ENCODE measurements at regions not wholly inside any gene's neighbourhood (a gene's known extent, or its start where the extent isn't known, plus 50 kb on each side); places are given as distances from the start of the nearest gene placed in this dataset.

GRCh38 chr2:173672573-173673340 lies 292.4 kb downstream of the SP3 start:
- Histone ChIP-seq H3K27me3 (peaks cover 0 to 5% (median 0%) of the 10 kb centered on the region in 9 donors), H3K9me3 (peaks cover 0 to 7% (median 0%) of the 10 kb centered on the region in 12 donors), H3K4me3 (no peak overlapping the region), H3K27ac (no peak overlapping the region), H3K36me3 (no peaks in the 10 kb centered on the region), H3K4me1 (no peaks in the 10 kb centered on the region)
- DNase-seq (no peak), ATAC-seq (no peak)
- 92 to 94% (median 93%) methylated on average over 3 of the region's 3 CpGs for WGBS, 4 donors
- intact Hi-C loops (cut with DNase I): no loop called here
- TF ChIP-seq CTCF (IDR thresholded peaks at IDR 0.05): no peak
- TF ChIP-seq POLR2A (IDR thresholded peaks at IDR 0.05): no peak

GRCh38 chr2:173673640-173674039 lies 291.5 kb downstream of the SP3 start:
- Histone ChIP-seq H3K27me3 (peaks cover 0 to 5% (median 0%) of the 10 kb centered on the region in 9 donors), H3K9me3 (peaks cover 0 to 7% (median 0%) of the 10 kb centered on the region in 12 donors), H3K27ac (no peak overlapping the region), H3K4me1 (no peaks in the 10 kb centered on the region), H3K4me3 (no peak overlapping the region), H3K36me3 (no peaks in the 10 kb centered on the region)
- intact Hi-C loops (cut with DNase I): no loop called here
- DNase-seq: no peak
- no peak for TF ChIP-seq POLR2A (IDR thresholded peaks at IDR 0.05)
- TF ChIP-seq CTCF (IDR thresholded peaks at IDR 0.05): no peak
- WGBS, 4 donors: 53 to 73% (median 68%) methylated on average over 1 of the region's 1 CpG
- no peak for ATAC-seq

GRCh38 chr2:173676647-173677046 lies 288.5 kb downstream of the SP3 start:
- no peak overlapping the region for H3K27ac ChIP-seq
- no peaks in the 10 kb centered on the region for H3K4me1 ChIP-seq
- H3K9me3 ChIP-seq: peaks cover 0 to 11% (median 3%) of the 10 kb centered on the region in 12 donors
- H3K36me3 ChIP-seq: no peaks in the 10 kb centered on the region
- intact Hi-C loops (cut with DNase I): no loop called here
- peaks cover 0 to 5% (median 0%) of the 10 kb centered on the region in 9 donors for H3K27me3 ChIP-seq
- H3K4me3 ChIP-seq: no peak overlapping the region
- WGBS, 4 donors: 45 to 61% (median 49%) methylated on average over 1 of the region's 1 CpG
- DNase-seq: no peak
- TF ChIP-seq CTCF (IDR thresholded peaks at IDR 0.05): no peak
- TF ChIP-seq POLR2A (IDR thresholded peaks at IDR 0.05): no peak
- ATAC-seq: no peak

- ATAC-seq (no peak), DNase-seq (no peak)
- Histone ChIP-seq H3K27me3 (peaks cover 0 to 5% (median 0%) of the 10 kb centered on the region in 9 donors), H3K9me3 (peaks cover 0 to 13% (median 4%) of the 10 kb centered on the region in 12 donors), H3K4me3 (no peak overlapping the region), H3K4me1 (no peaks in the 10 kb centered on the region), H3K36me3 (no peaks in the 10 kb centered on the region), H3K27ac (no peak overlapping the region)
- WGBS, 4 donors: 66 to 80% (median 71%) methylated on average over 1 of the region's 1 CpG
- intact Hi-C loops (cut with DNase I): no loop called here
- no peak for TF ChIP-seq POLR2A (IDR thresholded peaks at IDR 0.05)
- TF ChIP-seq CTCF (IDR thresholded peaks at IDR 0.05): no peak
Observed at GRCh38 chr2:173678186-173678585, 287.0 kb downstream of the SP3 start.
